Right lobe of liver (tissue), 4 donors: ENCODE measurements at regions not wholly inside any gene's neighbourhood (a gene's known extent, or its start where the extent isn't known, plus 50 kb on each side); places are given as distances from the start of the nearest gene placed in this dataset.

Experiments used
- CTCF ChIP-seq, 4 donors: fragments of 200-600 bp in 3 of 4; fragments of 450-650 bp in 1 of 4; IDR thresholded peaks; one replicate each; pipeline versions ENCODE4 v1.5.1 to v1.8.0; 2016 to 2022; ENCODE audit warnings: antibody characterized with exemption in 4 of 4, mild to moderate bottlenecking in 2 of 4
- POLR2A ChIP-seq: fragments of 450-650 bp; IDR thresholded peaks from one replicate; pipeline ENCODE4 v1.6.1; 2017; ENCODE audit warnings: antibody characterized with exemption, mild to moderate bottlenecking
- donor health status: DM: no; HTN: no; CAD: no.
- donor health status: DM: no; HTN: no; CAD: no.
- donor health status: DM: no; HTN: yes; CAD: no.

- TF ChIP-seq CTCF (IDR thresholded peaks at IDR 0.05), result no peak
- TF ChIP-seq POLR2A, result no peak
Observed at GRCh38 chr3:104031598-104031997, 1335.1 kb upstream of the ALCAM start.
